ENCODE measurements at regions not wholly inside any gene's neighbourhood (a gene's known extent, or its start where the extent isn't known, plus 50 kb on each side); places are given as distances from the start of the nearest gene placed in this dataset.

DNA sequence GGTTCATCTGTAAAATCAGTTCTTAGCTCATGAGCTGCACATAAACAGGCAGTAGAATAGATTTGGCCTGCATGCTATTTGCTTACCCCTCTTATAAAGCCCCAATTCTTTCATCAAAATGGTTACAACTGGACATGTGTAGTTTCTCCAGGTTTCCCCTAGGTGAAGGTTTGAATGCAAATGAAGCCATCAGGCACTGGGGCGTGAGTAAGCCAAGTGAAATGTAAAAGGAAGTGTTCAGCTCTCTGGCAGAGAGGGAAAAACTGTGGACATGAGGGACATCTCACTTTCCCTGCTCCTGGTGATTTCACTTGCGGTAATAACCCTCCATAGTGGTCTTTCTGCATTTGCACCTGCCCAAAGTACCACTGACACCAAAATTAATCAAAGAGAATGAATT, 1402.3 kb upstream of the LRRTM1 start:
- no peak for DNase-seq (ENCODE audit: low read depth)

DNA sequence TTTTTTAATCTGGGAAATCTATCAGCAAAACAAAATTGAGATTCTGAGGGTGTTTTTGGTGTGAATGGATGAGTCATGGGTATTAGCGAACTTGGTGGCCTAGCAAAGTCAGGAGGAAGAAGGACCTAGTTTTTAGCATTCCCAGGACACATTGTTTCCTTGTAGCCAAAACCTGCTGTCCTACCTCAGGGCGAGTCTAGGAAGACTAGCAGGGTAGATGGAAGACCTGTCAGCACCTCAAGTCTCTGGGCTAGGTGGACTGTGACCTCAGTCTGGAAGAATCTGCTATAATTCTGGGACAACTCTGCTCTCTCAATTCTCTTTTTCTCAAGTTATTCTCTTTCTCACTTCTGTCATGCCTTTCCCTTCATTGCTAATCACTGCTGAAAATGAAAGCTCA, 1399.3 kb upstream of the LRRTM1 start:
- no peak for DNase-seq (ENCODE audit: low read depth)

- DNase-seq (ENCODE audit: low read depth) = no peak
Observed at GRCh38 chr2:81692566-81692965, 1388.0 kb upstream of the LRRTM1 start.

GRCh38 chr2:81675641-81676040, 1371.1 kb upstream of the LRRTM1 start:
- DNase-seq (ENCODE audit: low read depth) = no peak

DNA sequence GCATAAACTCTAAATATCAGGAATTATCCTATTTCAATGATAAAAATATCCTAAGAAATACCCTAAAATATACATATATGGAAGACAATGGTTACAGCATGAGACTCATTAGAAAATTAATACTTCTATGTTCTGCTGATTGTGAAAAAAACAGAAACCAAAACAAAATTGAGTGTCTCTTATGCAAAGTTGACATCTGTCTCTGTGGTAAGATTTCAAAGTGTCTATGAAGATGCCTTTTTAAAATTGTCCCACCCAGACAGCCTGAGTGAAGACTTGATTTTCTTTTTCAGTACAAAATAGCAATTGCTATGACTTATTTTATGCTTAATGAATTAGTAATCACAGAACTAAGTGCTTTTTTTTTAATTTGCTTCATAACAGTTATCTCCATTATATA, 1368.4 kb upstream of the LRRTM1 start:
- DNase-seq (ENCODE audit: low read depth) = no peak

- DNase-seq (ENCODE audit: low read depth) = no peak
Observed at GRCh38 chr2:81672516-81672915, 1368.0 kb upstream of the LRRTM1 start.

- DNase-seq (ENCODE audit: low read depth) = no peak
Observed at GRCh38 chr2:81670885-81671284, 1366.3 kb upstream of the LRRTM1 start.

GRCh38 chr2:81661081-81661480, 1356.5 kb upstream of the LRRTM1 start:
- no peak for DNase-seq (ENCODE audit: low read depth)

DNA sequence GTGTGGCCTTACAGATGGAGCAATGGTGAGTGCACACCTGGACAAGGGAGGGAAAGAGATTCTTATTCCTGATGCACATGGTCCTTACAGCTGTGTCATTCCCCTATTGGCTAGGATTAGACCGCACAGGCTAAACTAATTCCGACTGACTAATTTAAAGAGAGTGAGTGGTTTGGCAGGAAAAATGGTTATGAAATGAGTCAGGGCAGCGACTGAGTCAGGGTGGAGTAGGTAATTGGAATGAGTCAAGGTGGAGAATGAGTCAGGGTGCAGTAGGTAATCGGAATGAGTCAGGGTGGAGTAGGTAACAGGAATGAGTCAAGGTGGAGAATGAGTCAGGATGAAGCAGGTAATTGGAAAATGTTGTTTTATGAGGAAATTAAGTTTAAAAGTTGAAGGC, 1353.7 kb upstream of the LRRTM1 start:
- peak; percentile 9 for DNase-seq (ENCODE audit: low read depth)

DNA sequence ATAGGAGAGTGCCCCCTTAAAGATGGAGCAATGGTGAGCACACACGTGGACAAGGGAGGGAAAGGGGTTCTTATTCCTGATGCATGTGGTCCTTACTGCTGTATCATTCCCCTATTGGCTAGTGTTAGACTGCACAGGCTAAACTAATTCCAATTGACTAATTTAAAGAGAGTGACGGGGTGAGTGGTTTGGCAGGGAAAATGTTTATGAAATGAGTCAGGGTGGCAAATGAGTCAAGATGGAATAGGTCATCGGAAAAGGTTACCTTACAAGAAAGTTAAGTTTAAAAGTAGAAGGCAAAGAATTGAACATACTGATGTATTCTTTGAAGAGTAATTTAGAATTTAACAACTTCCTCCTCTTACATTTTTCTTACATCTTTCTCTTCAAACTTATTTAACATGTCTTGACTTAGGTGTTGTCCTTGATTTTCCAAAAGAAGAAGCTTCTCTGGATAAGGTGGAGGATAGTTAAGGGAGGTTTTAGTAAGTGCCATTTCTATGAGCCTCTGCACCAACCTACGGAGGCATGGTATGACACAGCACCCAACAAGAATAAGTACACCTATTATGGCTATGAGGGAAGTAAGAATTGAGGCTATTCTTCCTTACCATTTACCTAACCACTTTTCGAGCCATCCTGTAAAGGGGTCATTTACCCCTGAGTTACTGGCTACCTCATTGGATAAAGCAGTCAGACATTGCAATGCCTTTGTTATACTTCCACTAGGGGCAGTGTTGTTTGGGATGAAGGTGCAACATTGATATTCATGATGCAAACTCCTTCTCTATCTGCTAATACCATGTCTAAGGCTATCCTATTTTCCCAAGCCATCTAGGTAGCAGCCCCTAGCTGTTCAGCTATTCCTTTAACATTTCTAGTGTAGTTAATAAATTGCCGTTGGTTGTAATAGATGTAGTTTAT, 1345.8 kb upstream of the LRRTM1 start:
- DNase-seq (ENCODE audit: low read depth) = no peak

DNA sequence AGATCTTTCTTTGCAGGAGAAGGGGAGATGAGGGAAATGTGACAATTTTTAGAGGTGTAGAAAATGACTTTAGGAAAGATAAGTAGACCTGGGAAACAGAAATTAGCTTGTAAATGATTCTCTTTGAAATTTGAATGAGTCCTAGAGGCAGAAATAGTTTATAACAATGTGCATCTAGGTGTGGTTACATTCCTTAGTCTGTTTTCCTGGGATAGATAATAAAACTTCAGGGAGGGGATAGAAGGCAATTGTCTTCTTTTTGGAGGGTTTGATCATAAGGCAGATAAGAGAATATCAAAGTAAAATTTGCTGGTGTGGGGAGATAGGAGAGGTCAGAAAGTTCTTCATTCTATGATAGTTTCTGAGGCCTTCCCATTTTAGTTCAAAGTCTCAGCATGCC, 1344.3 kb upstream of the LRRTM1 start:
- DNase-seq (ENCODE audit: low read depth) = no peak

- DNase-seq (ENCODE audit: low read depth) = no peak
Observed at GRCh38 chr2:81648370-81648769, 1343.8 kb upstream of the LRRTM1 start.

GRCh38 chr2:81647715-81648230, 1343.2 kb upstream of the LRRTM1 start:
- DNase-seq (ENCODE audit: low read depth) = no peak

- no peak for DNase-seq (ENCODE audit: low read depth)
Observed at GRCh38 chr2:81645745-81646301, 1341.3 kb upstream of the LRRTM1 start.

GRCh38 chr2:81644189-81644588, 1339.6 kb upstream of the LRRTM1 start:
- DNase-seq (ENCODE audit: low read depth) = no peak

GRCh38 chr2:81624825-81625224, 1320.3 kb upstream of the LRRTM1 start:
- no peak for DNase-seq (ENCODE audit: low read depth)

- no peak for DNase-seq (ENCODE audit: low read depth)
Observed at GRCh38 chr2:81600088-81600487, 1295.5 kb upstream of the LRRTM1 start.

GRCh38 chr2:81598453-81598852, 1293.9 kb upstream of the LRRTM1 start:
- DNase-seq (ENCODE audit: low read depth) = no peak

DNA sequence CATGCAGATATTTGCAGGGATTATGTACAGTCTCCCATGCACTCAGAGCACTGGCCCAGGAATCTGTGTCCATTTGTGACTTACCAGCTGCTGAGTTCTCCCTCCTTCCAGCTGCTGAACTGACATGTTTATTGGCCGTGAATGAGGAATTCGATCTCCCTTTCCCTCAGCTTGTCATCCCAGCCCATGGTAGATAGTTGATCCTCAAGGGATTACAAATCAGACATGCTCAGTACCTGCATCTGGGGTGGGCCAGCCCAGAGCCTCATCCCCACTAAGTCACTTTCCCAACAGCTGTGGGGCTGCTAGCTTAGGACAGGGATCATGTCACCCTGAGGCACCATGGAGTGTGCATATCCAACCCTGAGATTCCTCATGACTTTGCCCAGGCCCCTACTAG, 1284.9 kb upstream of the LRRTM1 start:
- no peak for DNase-seq (ENCODE audit: low read depth)

- no peak for DNase-seq (ENCODE audit: low read depth)
Observed at GRCh38 chr2:81583311-81584108, 1279.0 kb upstream of the LRRTM1 start.

DNA sequence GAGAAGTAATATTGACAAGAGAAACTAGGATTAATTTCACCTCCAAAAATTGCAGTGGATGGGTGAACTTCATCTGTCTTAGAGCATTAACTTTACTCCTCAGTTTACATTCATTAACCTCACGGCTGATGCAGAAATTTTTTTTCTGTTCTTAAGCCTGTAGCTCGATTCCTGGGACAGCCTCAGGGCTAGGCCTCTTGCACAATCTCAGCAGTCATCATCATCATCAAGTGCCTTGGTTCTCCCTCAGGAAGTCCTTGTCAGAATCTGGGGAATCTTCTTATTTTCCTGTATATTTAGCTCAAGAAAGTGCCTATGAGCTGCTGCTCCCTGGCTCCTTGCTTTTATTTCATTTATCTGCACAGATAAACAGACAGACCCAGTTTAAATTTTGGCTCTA, 1272.2 kb upstream of the LRRTM1 start:
- no peak for DNase-seq (ENCODE audit: low read depth)

DNA sequence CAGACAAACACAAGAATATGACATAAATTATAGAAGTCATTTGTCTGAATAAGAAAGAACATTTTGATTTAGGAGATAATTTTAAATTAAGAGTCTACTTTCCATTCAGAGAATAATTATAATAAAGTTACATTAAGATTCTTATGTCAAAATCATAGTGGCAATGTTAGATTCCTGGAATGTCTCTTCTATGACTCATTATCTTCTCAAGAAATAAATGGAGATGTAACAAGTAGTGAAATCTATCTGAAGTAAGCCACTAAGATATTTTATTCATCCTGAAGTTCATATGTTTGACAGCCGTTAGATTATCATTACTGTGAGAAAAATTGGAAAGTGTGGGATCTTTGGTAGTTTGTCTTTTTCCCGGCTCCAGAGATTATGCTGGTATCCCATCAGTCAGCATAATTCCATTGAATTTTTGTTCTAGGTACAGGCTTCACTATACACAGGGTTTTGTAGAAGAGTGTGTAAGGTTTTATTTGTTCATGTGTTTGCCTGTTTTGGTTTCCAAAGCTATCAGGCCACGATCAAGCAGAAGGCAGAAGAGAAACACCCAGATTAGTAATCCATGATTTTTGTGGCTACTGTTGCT, 1246.6 kb upstream of the LRRTM1 start:
- peak; percentile 1 for DNase-seq (ENCODE audit: low read depth)

Data from amniotic epithelial cell (primary cell).